ENCODE measurements at regions not wholly inside any gene's neighbourhood (a gene's known extent, or its start where the extent isn't known, plus 50 kb on each side); places are given as distances from the start of the nearest gene placed in this dataset.

GRCh38 chr20:16678779-16679178 is 51.0 kb upstream of the SNRPB2 start:
- no peak for DNase-seq

- no peak for DNase-seq
Measured at GRCh38 chr20:16676891-16677290, 52.9 kb upstream of the SNRPB2 start.

DNA sequence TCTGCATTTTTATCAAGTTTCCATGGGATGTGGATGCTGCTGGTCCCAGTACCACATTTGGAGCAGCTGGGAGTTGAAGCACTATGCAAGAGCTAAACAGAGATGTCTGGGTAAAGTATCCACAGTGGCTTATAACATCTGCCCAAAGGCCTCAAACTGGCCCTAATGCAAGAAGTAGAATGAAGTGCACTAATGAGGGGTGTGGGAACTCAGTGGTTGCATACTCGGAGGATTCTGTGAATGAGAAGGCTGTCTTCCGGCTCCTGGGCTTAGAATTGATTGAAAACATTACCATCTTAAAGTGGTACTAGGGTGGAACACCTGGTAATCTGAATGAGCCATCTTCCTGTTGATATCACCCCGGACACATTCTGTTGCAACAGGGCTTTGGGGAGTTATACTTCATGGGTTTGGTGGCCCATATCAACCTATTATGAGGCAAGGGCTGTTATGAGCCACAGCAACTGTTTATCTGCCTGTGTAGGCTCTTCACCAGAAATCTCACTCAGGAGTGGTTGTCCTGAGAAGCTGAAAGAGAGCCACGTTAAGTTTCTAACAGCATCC is 54.7 kb upstream of the SNRPB2 start:
- DNase-seq, result no peak

- DNase-seq, result no peak
Measured at GRCh38 chr20:16674243-16674642, 55.6 kb upstream of the SNRPB2 start.

- no peak for DNase-seq
Measured at GRCh38 chr20:16672299-16672698, 57.5 kb upstream of the SNRPB2 start.

GRCh38 chr20:16671753-16672152 is 58.1 kb upstream of the SNRPB2 start:
- no peak for DNase-seq

GRCh38 chr20:16666272-16666671 is 63.6 kb upstream of the SNRPB2 start:
- DNase-seq, result no peak

GRCh38 chr20:16664020-16664419 is 65.8 kb upstream of the SNRPB2 start:
- no peak for DNase-seq

GRCh38 chr20:16662467-16662866 is 67.4 kb upstream of the SNRPB2 start:
- no peak for DNase-seq

- peak; percentile 7 for DNase-seq
Measured at GRCh38 chr20:16661756-16662155, 68.1 kb upstream of the SNRPB2 start.

GRCh38 chr20:16654858-16655535 is 74.8 kb upstream of the SNRPB2 start:
- no peak for DNase-seq

DNA sequence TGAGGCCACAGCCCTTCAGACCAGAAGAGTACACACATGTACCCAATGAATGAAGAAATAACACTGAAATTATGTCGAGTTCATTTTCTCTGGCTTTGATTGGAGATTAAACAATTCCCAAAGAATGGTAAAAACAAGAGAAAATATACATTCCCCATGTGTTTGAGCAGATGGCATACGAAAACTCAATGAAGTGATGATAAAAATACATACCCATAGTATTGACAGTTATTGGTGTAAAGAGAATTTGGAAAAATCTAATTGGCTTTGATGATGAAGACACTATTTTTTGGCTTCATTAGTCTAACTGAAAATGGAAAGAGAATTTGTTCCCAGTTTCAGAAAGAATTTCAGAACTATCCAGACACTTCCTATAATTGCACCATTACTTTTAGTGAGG is 76.6 kb upstream of the SNRPB2 start:
- DNase-seq, result no peak

- DNase-seq, result no peak
Measured at GRCh38 chr20:16647875-16648597, 74.8 kb upstream of the KIF16B start.

GRCh38 chr20:16641511-16642023 is 68.3 kb upstream of the KIF16B start:
- DNase-seq, result no peak

DNA sequence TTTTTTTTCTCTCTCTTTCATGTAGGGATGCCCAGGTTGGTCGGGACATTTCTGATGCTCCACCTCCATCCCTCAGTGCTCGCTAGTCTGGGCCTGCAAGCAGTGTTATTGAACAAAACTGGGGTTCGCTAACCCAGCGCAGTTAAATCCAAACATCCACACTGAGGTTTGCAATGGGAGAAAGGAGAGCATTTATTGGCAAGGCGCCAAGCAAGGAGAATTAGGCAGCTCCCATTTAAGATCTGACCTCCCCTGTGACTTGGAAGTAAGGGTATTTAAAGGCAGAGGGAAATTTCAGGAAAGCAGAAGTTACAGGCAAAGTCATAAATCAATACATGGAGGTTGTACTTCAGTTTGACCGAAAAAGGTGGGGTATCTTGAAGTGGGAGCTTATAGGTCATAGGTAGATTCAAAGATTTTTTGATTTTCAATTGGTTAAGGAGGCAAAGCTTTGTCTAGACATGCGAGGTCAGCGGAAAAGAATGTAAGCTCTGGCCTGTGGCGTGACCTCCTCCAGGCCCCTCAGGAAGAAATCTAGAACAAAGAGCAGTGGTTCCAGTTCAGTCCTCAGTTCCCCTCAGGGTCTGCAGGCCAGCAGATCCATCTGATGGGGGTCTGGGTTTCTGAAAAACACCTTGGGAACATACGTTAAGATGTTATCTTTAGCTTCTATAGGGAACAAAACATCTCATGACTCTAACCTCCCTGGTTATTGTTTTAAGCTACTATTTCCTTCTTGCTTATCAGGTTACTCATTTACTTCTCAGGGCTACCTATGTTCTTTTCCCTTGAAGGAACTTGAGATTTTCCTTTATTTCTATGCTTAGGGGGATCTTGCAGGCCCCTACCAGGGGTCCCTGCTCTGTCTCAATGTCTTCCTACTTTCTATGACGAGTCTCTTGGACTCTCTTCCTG is 66.0 kb upstream of the KIF16B start:
- no peak for DNase-seq

GRCh38 chr20:16637797-16638196 is 64.5 kb upstream of the KIF16B start:
- DNase-seq, result no peak

GRCh38 chr20:16626849-16627248 is 53.6 kb upstream of the KIF16B start:
- no peak for DNase-seq

- no peak for DNase-seq
Measured at GRCh38 chr20:16624106-16624505, 50.9 kb upstream of the KIF16B start.

Data from hindlimb muscle (tissue), 1 donor.